Astrocyte of the hippocampus (primary cell): ENCODE measurements at regions not wholly inside any gene's neighbourhood (a gene's known extent, or its start where the extent isn't known, plus 50 kb on each side); places are given as distances from the start of the nearest gene placed in this dataset.
"Not testable (repeated sequence)": the region's sequence is repeated elsewhere in the genome, so short reads cannot be mapped to it uniquely, and the experiment has no call there.

Source experiments
- DNase-seq: peaks from one replicate; pipeline ENCODE4 v3.0.0; 2011; ENCODE audit warnings: low read depth, low spot score

GRCh38 chr4:64975177-64975576 lies 565.9 kb upstream of the TECRL start:
- DNase-seq = no peak

- no peak for DNase-seq
These were observed 559.8 kb upstream of the TECRL start for GRCh38 chr4:64969081-64969480.

- DNase-seq = no peak
These were observed 558.0 kb upstream of the TECRL start for GRCh38 chr4:64967286-64967685.

GRCh38 chr4:64960516-64960915 lies 551.3 kb upstream of the TECRL start:
- DNase-seq = no peak

- DNase-seq = peak; percentile 77
These were observed 531.4 kb upstream of the TECRL start for GRCh38 chr4:64940698-64941097.

GRCh38 chr4:64935469-64936001 lies 526.3 kb upstream of the TECRL start:
- no peak for DNase-seq

GRCh38 chr4:64911846-64912245 lies 502.6 kb upstream of the TECRL start:
- no peak for DNase-seq

- no peak for DNase-seq
These were observed 494.7 kb upstream of the TECRL start for GRCh38 chr4:64903986-64904385.

GRCh38 chr4:64899563-64899962 lies 490.3 kb upstream of the TECRL start:
- DNase-seq = peak; percentile 68

GRCh38 chr4:64899030-64899429 lies 489.8 kb upstream of the TECRL start:
- DNase-seq = not testable (repeated sequence)

- DNase-seq = no peak
These were observed 488.4 kb upstream of the TECRL start for GRCh38 chr4:64897683-64898082.

GRCh38 chr4:64895031-64895430 lies 485.8 kb upstream of the TECRL start:
- no peak for DNase-seq

- no peak for DNase-seq
These were observed 484.0 kb upstream of the TECRL start for GRCh38 chr4:64893205-64893604.

GRCh38 chr4:64889906-64890610 lies 480.8 kb upstream of the TECRL start:
- DNase-seq = peak; percentile 64

GRCh38 chr4:64883087-64883807 lies 474.0 kb upstream of the TECRL start:
- no peak for DNase-seq

GRCh38 chr4:64882311-64883086 lies 473.2 kb upstream of the TECRL start:
- DNase-seq = no peak

GRCh38 chr4:64880557-64880956 lies 471.3 kb upstream of the TECRL start:
- DNase-seq = no peak

GRCh38 chr4:64876021-64876420 lies 466.8 kb upstream of the TECRL start:
- DNase-seq = no peak

- DNase-seq = no peak
These were observed 461.3 kb upstream of the TECRL start for GRCh38 chr4:64870558-64870957.

- DNase-seq = no peak
These were observed 448.6 kb upstream of the TECRL start for GRCh38 chr4:64857815-64858214.

GRCh38 chr4:64857198-64857597 lies 447.9 kb upstream of the TECRL start:
- DNase-seq = no peak

GRCh38 chr4:64846417-64846816 lies 437.2 kb upstream of the TECRL start:
- no peak for DNase-seq
